H1 (cell line): ENCODE measurements at regions not wholly inside any gene's neighbourhood (a gene's known extent, or its start where the extent isn't known, plus 50 kb on each side); places are given as distances from the start of the nearest gene placed in this dataset.

Experiments
- CTCF ChIA-PET: fragments of 300-600 bp; sonication (Branson Sonifier 250); formaldehyde crosslinking; loops from one replicate; lab custom pipeline; 2021; ENCODE audit not compliant: partially characterized antibody; lab: Charles Lee
- POLR2A ChIA-PET: fragments of 300-600 bp; sonication (Branson Sonifier 250); formaldehyde crosslinking; loops from one replicate; lab custom pipeline; 2021; ENCODE audit warnings: inconsistent platforms; ENCODE audit not compliant: partially characterized antibody; lab: Charles Lee
- DNase-seq, 2 experiments: peaks; one replicate each; pipeline versions ENCODE4 v3.0.0 to v3.0.0-alpha.2; 2010 to 2022; ENCODE audit warnings: low spot score in 2 of 2, low read depth in 1 of 2, mixed read lengths in 1 of 2
- FAIRE-seq: peaks from 2 replicates; lab custom pipeline; 2011; peaks lifted over from hg19 to GRCh38; lab: Jason Lieb, UNC
- H2AFZ ChIP-seq: 2 replicates; pipeline ENCODE4 v1.8.1; 2012; ENCODE audit warnings: low read length, inconsistent platforms
- H2AK5ac ChIP-seq: 2 replicates; pipeline ENCODE4 v1.6.1; 2013; ENCODE audit warnings: low read depth, low read length
- H2BK120ac ChIP-seq: replicated peaks from 2 replicates; pipeline ENCODE3; 2013; ENCODE audit warnings: low read depth, low read length, inconsistent platforms
- H2BK12ac ChIP-seq: 2 replicates; pipeline ENCODE4 v1.6.1; 2013; ENCODE audit warnings: low read depth, low read length
- H2BK15ac ChIP-seq: 2 replicates; pipeline ENCODE4 v1.6.1; 2013; ENCODE audit warnings: low read length
- H2BK20ac ChIP-seq: 2 replicates; pipeline ENCODE4 v1.6.1; 2013; ENCODE audit warnings: low read length
- H2BK5ac ChIP-seq: 2 replicates; pipeline ENCODE4 v1.6.1; 2013; ENCODE audit warnings: low read depth, low read length
- H3K14ac ChIP-seq: 2 replicates; pipeline ENCODE4 v1.6.1; 2013; ENCODE audit warnings: inconsistent platforms; ENCODE audit not compliant: insufficient read length
- H3K18ac ChIP-seq: 2 replicates; pipeline ENCODE4 v1.6.1; 2013; ENCODE audit warnings: low read length; ENCODE audit errors: extremely low read depth
- H3K23ac ChIP-seq: 2 replicates; pipeline ENCODE4 v1.6.1; 2013; ENCODE audit warnings: inconsistent platforms; ENCODE audit not compliant: insufficient read length
- H3K23me2 ChIP-seq: 2 replicates; pipeline ENCODE4 v1.6.1; 2013; ENCODE audit warnings: low read depth, low read length
- H3K27ac ChIP-seq: 2 replicates; pipeline ENCODE4 v1.6.1; 2011; ENCODE audit warnings: low read depth, low read length, inconsistent platforms
- H3K27me3 ChIP-seq, 4 experiments: replicated peaks in 1 of 4; 1 replicate in 1 of 4; 2 replicates in 3 of 4; pipeline versions ENCODE4 v1.6.1 to v1.8.1; 2011 to 2013; ENCODE audit warnings: low read length in 3 of 4, mild to moderate bottlenecking in 3 of 4, inconsistent platforms in 2 of 4, mixed read lengths in 2 of 4, moderate library complexity in 1 of 4; ENCODE audit not compliant: control insufficient read depth in 3 of 4, insufficient read depth in 3 of 4; ENCODE audit errors: extremely low read depth in 1 of 4
- H3K36me3 ChIP-seq, 4 experiments: 2 replicates each; pipeline versions ENCODE4 v1.6.1 to v1.8.1; 2011 to 2013; ENCODE audit warnings: mild to moderate bottlenecking in 4 of 4, low read length in 3 of 4, moderate library complexity in 2 of 4, control low read depth in 1 of 4, inconsistent platforms in 1 of 4; ENCODE audit not compliant: insufficient read depth in 4 of 4, control insufficient read depth in 2 of 4
- H3K4ac ChIP-seq: replicated peaks from 2 replicates; pipeline ENCODE3; 2013; ENCODE audit warnings: low read length, low read depth, mixed read lengths, inconsistent platforms; ENCODE audit not compliant: insufficient read length
- H3K4me1 ChIP-seq, 4 experiments: replicated peaks in 1 of 4; 1 replicate in 1 of 4; 2 replicates in 3 of 4; pipeline versions ENCODE4 v1.6.1 to v1.8.1; 2011 to 2013; ENCODE audit warnings: low read length in 3 of 4, inconsistent platforms in 2 of 4, mixed read lengths in 1 of 4; ENCODE audit not compliant: insufficient read depth in 4 of 4, control insufficient read depth in 3 of 4
- H3K4me2 ChIP-seq, 2 experiments: 2 replicates each; pipeline versions ENCODE4 v1.6.1 to v1.8.1; 2011 to 2013; ENCODE audit warnings: low read depth in 2 of 2, low read length in 2 of 2, control low read depth in 1 of 2, inconsistent platforms in 1 of 2, mild to moderate bottlenecking in 1 of 2; ENCODE audit not compliant: insufficient read depth in 1 of 2
- H3K4me3 ChIP-seq, 4 experiments: fragments of 200-600, 300-600 bp in 1 of 4; sonication (generic), shearing (Covaris generic), sonication (Bioruptor Twin) in 1 of 4; 2 replicates each; pipeline versions ENCODE4 v1.5.1 to v1.8.1; 2011 to 2016; ENCODE audit warnings: low read length in 4 of 4, low read depth in 3 of 4, control low read depth in 2 of 4, inconsistent platforms in 2 of 4, mild to moderate bottlenecking in 2 of 4, mixed read lengths in 1 of 4, moderate library complexity in 1 of 4; ENCODE audit not compliant: insufficient read depth in 2 of 4; ENCODE audit errors: extremely low read depth in 1 of 4
- H3K56ac ChIP-seq: replicated peaks from 2 replicates; pipeline ENCODE3; 2013; ENCODE audit warnings: low read depth, mild to moderate bottlenecking, mixed read lengths, low read length, inconsistent platforms; ENCODE audit not compliant: insufficient read length
- H3K79me1 ChIP-seq: 2 replicates; pipeline ENCODE4 v1.6.1; 2013; ENCODE audit warnings: low read depth, low read length, control low read depth
- H3K79me2 ChIP-seq, 2 experiments: 2 replicates each; pipeline versions ENCODE4 v1.6.1 to v1.8.1; 2012 to 2013; ENCODE audit warnings: low read length in 2 of 2, mild to moderate bottlenecking in 2 of 2, inconsistent platforms in 1 of 2; ENCODE audit not compliant: insufficient read depth in 2 of 2, control insufficient read depth in 1 of 2
- H3K9ac ChIP-seq, 4 experiments: replicated peaks in 1 of 4; 1 replicate in 1 of 4; 2 replicates in 3 of 4; pipeline versions ENCODE4 v1.6.1 to v1.8.1; 2011 to 2013; ENCODE audit warnings: low read depth in 3 of 4, low read length in 3 of 4, control low read depth in 2 of 4, mild to moderate bottlenecking in 2 of 4, moderate library complexity in 2 of 4, inconsistent platforms in 1 of 4; ENCODE audit errors: extremely low read depth in 1 of 4
- H3K9me3 ChIP-seq, 2 experiments: 2 replicates each; pipeline versions ENCODE4 v1.6.1 to v1.8.1; 2012 to 2013; ENCODE audit warnings: mild to moderate bottlenecking in 2 of 2, moderate library complexity in 2 of 2, control low read depth in 1 of 2, inconsistent platforms in 1 of 2, low read depth in 1 of 2, low read length in 1 of 2, mixed read lengths in 1 of 2; ENCODE audit not compliant: insufficient read depth in 2 of 2
- H4K20me1 ChIP-seq, 2 experiments: replicated peaks in 1 of 2; 2 replicates each; pipeline versions ENCODE3 to v1.8.1; 2011 to 2013; ENCODE audit warnings: inconsistent platforms in 2 of 2, low read length in 2 of 2, mild to moderate bottlenecking in 1 of 2; ENCODE audit not compliant: insufficient read depth in 2 of 2, control insufficient read depth in 1 of 2
- H4K5ac ChIP-seq: 2 replicates; pipeline ENCODE4 v1.6.1; 2013; ENCODE audit warnings: low read length, low read depth, mixed read lengths, inconsistent platforms; ENCODE audit not compliant: insufficient read length
- H4K8ac ChIP-seq: 2 replicates; pipeline ENCODE4 v1.8.0; 2013; ENCODE audit warnings: mild to moderate bottlenecking, moderate library complexity, low read length, inconsistent platforms; ENCODE audit not compliant: insufficient read depth; ENCODE audit errors: extremely low read depth
- H4K91ac ChIP-seq: replicated peaks from 2 replicates; pipeline ENCODE3; 2013; ENCODE audit warnings: low read length, mixed read lengths, inconsistent platforms; ENCODE audit not compliant: insufficient read length
- BCL11A ChIP-seq, 2 experiments: IDR thresholded peaks; one replicate each; pipeline ENCODE4 v1.6.1; 2011; ENCODE audit warnings: low read depth in 2 of 2, low read length in 2 of 2, mild to moderate bottlenecking in 2 of 2
- CEBPB ChIP-seq: IDR thresholded peaks from 2 replicates; pipeline ENCODE4 v1.6.1; 2012; ENCODE audit warnings: low read depth, low read length
- CHD2 ChIP-seq: IDR thresholded peaks from 2 replicates; pipeline ENCODE4 v1.6.1; 2012; ENCODE audit warnings: low read length, improper control_type of control experiment
- KDM1A ChIP-seq: fragments of 200-600, 300-600 bp; sonication (generic); IDR thresholded peaks from 2 replicates; pipeline ENCODE4 v1.7.1; 2016; ENCODE audit warnings: mild to moderate bottlenecking, low read length, borderline replicate concordance
- KDM4A ChIP-seq: IDR thresholded peaks from one replicate; pipeline ENCODE4 v1.7.1; 2012; ENCODE audit warnings: low read depth, mild to moderate bottlenecking, moderate library complexity, low read length, inconsistent platforms; ENCODE audit not compliant: severe bottlenecking
- MAFK ChIP-seq: IDR thresholded peaks from 2 replicates; pipeline ENCODE4 v1.6.1; 2012; ENCODE audit warnings: low read depth, mild to moderate bottlenecking, improper control_type of control experiment, low read length
- POLR2A ChIP-seq, 2 experiments: IDR thresholded peaks; 1 replicate in 1 of 2; 2 replicates in 1 of 2; pipeline ENCODE4 v1.6.1; 2011; ENCODE audit warnings: low read depth in 2 of 2, low read length in 2 of 2, mild to moderate bottlenecking in 2 of 2; ENCODE audit errors: control extremely low read depth in 1 of 2
- POU5F1 ChIP-seq: IDR thresholded peaks from 2 replicates; pipeline ENCODE4 v1.6.1; 2011; ENCODE audit warnings: low read depth, mild to moderate bottlenecking, low read length, moderate library complexity
- ZNF274 ChIP-seq: IDR thresholded peaks from 2 replicates; pipeline ENCODE4 v1.7.0; 2012; ENCODE audit warnings: low read length, borderline replicate concordance; ENCODE audit errors: extremely low read depth
- WGBS, 2 experiments: shearing (Covaris generic) in 1 of 2; methylation state at CpG; one replicate each; pipeline versions ENCODE4 v1.1.6 to v1.1.7; 2013 to 2015; ENCODE audit warnings: low lambda C conversion rate in 2 of 2, mixed read lengths in 2 of 2, inconsistent platforms in 1 of 2, low coverage in 1 of 2, missing lambda C conversion rate in 1 of 2; ENCODE audit not compliant: insufficient replicate concordance in 2 of 2, insufficient coverage in 1 of 2, insufficient read length in 1 of 2; ENCODE audit errors: extremely low coverage in 1 of 2, missing lambda C conversion rate in 1 of 2; 5-methylcytosine and 5-hydroxymethylcytosine counted together

DNA sequence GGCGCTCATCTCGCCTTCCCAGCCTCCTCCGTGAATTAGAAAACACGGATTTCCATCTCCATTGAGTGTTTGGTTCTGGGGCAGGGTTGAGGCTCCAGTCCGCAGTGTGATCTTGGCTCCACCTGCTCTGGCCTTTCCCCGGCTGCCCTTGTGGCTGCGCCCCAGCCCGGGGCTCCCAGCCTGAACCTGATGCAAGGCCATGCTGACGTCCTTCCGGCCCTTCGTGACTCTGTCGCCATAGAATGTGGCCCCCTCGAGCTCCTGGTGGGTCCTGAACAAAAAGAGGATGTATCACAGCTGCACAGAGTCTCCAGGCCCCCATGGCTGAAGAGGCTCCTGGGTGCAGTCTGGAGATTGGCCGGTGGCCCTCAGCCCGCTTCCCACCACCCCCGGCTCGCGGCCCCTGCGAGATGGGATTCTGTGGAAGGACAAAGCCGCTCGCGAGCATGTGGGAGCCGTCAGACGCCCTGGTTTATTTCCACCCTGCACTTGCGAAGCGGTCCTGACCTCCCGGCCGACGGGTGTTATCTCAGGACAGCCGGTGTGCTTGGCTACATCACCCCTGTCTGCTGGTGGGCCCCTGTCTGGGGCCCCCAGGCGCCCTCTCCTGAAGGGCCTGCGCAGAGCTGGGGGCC, 1214.0 kb downstream of the BRD1 start:
- POLR2A ChIA-PET, result no interaction called here
- no peaks in the 10 kb centered on the region for H3K36me3 ChIP-seq
- peaks cover 5% of the 10 kb centered on the region; the same call in 1 of the 2 replicates for H3K79me1 ChIP-seq
- no peak overlapping the region for H2BK12ac ChIP-seq
- no peak overlapping the region; the same call in 1 of the 2 replicates for H2BK5ac ChIP-seq
- peaks cover 0 to 3% of the 10 kb centered on the region in 2 experiments; a peak in 1 of 4 replicates for H3K9me3 ChIP-seq
- WGBS, 2 experiments, result 95% methylated on average over 26 of the region's 32 CpGs; no CpG with 5 or more reads in 1 of the 2 experiments
- H3K4me3 ChIP-seq, result no peak overlapping the region
- H3K4me1 ChIP-seq, result no peaks in the 10 kb centered on the region
- CTCF ChIA-PET, result interaction anchor here (0.8 kb wide), 1 partner anchor 30 kb away, joined by 3 read pairs; no protein-coding TSS in a partner anchor
- no peak overlapping the region for H3K9ac ChIP-seq
- H2BK20ac ChIP-seq, result no peak overlapping the region
- no peak overlapping the region for H2AK5ac ChIP-seq
- no peak overlapping the region for H3K4me2 ChIP-seq
- H4K20me1 ChIP-seq, result peaks cover 0 to 12% of the 10 kb centered on the region in 2 experiments
- no peak overlapping the region for H3K4ac ChIP-seq
- no peak overlapping the region for H3K27ac ChIP-seq
- FAIRE-seq (no peak), DNase-seq (no peak)
- no peak overlapping the region for H2BK120ac ChIP-seq
- H4K5ac ChIP-seq, result no peak overlapping the region
- no peak overlapping the region for H4K8ac ChIP-seq
- H3K79me2 ChIP-seq, result no peaks in the 10 kb centered on the region; a peak in 1 of 4 replicates
- no peaks in the 10 kb centered on the region for H3K23me2 ChIP-seq
- no peak overlapping the region for H3K18ac ChIP-seq
- H3K14ac ChIP-seq, result no peak overlapping the region
- H3K27me3 ChIP-seq, result no peaks in the 10 kb centered on the region
- H3K23ac ChIP-seq, result no peak overlapping the region
- H2AFZ ChIP-seq, result no peak overlapping the region
- no peak overlapping the region for H2BK15ac ChIP-seq
- no peak overlapping the region for H4K91ac ChIP-seq
- H3K56ac ChIP-seq, result no peak overlapping the region
- no peak for TF ChIP-seq KDM4A
- no peak for TF ChIP-seq POLR2A (IDR thresholded peaks at IDR 0.05; ENCODE audit: control extremely low read depth in 1 of 2, low read depth in 2 of 2, low read length in 2 of 2)
- no peak for TF ChIP-seq CHD2
- TF ChIP-seq CEBPB, result no peak
- TF ChIP-seq POU5F1, result no peak
- no peak for TF ChIP-seq KDM1A
- TF ChIP-seq BCL11A (IDR thresholded peaks at IDR 0.05; ENCODE audit: low read depth in 2 of 2, low read length in 2 of 2), result no peak
- no peak for TF ChIP-seq ZNF274
- no peak for TF ChIP-seq MAFK
